GM13976 (cell line): ENCODE measurements at regions not wholly inside any gene's neighbourhood (a gene's known extent, or its start where the extent isn't known, plus 50 kb on each side); places are given as distances from the start of the nearest gene placed in this dataset.

ENCODE experiments used
- DNase-seq: peaks from one replicate; pipeline ENCODE4 v3.0.0; 2012; ENCODE audit warnings: low spot score
- in situ Hi-C: fragments of 300-500 bp; cut with MboI; formaldehyde crosslinking; loops from one replicate; pipeline ENCODE4 v1.12.0; 2022; ENCODE audit warnings: low sequenced_read_pairs, mixed read lengths, inconsistent platforms; ENCODE audit not compliant: unreplicated experiment
- TF ChIP-seq, protein P1 (sequence below): IDR thresholded peaks from 2 replicates; pipeline ENCODE4 v1.5.1; 2012; ENCODE audit warnings: borderline replicate concordance, mild to moderate bottlenecking; ENCODE audit not compliant: insufficient read depth; ENCODE audit errors: extremely low read depth, missing control alignments, control extremely low read depth

DNA sequence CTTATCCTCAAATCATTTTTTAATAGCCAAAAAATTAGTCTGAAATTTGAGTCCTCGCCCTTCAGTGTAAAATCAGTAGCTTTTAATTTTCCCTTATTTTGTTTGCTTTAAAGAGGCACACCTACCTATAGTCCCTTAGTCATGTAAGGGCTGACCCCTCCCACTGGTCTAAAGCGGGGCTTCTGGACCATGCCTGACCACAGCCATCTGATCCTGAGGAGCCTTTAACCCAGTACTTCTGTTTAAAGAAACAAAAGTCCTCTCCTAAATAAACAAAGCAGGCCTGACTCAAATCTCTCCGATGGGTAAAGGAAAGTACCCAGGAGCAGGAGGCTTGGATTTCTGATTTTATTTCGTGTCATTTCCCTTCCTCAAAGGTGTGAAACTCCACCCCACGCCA, 92.0 kb upstream of the CCL2 start:
- DNase-seq: no peak
- in situ Hi-C loops: no loop called here

DNA sequence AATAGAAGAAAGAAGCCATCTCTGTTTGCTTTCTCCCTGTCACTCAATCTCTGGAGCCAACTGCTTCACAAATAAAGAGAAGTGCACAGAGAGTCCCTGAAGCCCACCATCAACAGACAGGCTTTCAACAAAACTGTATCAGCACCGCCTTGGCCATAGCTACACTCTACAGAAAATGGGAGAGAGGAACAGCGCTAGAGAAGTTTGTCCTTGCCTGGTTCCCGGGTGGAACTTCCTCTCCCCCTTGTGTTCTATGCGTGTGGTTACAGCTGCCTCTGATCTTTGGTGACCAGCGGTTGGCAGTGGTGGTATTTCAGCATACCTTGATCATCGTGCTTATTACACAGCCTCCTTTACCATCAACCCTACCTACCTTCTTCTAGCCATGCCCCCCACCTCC, 91.4 kb upstream of the CCL2 start:
- no peak for DNase-seq
- in situ Hi-C loops: no loop called here
- TF ChIP-seq, protein P1, sequence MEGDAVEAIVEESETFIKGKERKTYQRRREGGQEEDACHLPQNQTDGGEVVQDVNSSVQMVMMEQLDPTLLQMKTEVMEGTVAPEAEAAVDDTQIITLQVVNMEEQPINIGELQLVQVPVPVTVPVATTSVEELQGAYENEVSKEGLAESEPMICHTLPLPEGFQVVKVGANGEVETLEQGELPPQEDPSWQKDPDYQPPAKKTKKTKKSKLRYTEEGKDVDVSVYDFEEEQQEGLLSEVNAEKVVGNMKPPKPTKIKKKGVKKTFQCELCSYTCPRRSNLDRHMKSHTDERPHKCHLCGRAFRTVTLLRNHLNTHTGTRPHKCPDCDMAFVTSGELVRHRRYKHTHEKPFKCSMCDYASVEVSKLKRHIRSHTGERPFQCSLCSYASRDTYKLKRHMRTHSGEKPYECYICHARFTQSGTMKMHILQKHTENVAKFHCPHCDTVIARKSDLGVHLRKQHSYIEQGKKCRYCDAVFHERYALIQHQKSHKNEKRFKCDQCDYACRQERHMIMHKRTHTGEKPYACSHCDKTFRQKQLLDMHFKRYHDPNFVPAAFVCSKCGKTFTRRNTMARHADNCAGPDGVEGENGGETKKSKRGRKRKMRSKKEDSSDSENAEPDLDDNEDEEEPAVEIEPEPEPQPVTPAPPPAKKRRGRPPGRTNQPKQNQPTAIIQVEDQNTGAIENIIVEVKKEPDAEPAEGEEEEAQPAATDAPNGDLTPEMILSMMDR: no peak

More for the DNA sequence above, 92.0 kb upstream of the CCL2 start:
- TF ChIP-seq, protein P1: no peak

DNA sequence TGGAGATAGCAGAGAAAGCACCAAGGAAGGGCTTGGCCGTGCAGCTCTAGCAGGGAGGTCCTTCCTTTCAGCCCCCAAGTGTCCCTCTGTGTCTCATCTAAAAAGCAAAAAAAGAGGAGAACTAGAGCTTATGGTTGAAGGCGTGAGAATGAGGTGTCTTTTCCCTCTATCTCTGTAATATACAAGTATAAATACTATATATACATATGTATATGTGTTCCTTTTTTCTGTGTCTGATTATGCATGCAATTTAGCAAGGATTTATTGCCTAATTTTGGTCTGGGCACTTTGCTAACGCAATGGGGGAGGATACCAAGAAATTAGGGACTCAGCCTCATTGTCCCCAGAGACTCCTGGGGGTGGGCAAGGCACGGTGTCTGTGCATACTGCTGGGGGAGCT, 90.2 kb upstream of the CCL2 start:
- in situ Hi-C loops: no loop called here
- TF ChIP-seq, protein P1: no peak
- no peak for DNase-seq

DNA sequence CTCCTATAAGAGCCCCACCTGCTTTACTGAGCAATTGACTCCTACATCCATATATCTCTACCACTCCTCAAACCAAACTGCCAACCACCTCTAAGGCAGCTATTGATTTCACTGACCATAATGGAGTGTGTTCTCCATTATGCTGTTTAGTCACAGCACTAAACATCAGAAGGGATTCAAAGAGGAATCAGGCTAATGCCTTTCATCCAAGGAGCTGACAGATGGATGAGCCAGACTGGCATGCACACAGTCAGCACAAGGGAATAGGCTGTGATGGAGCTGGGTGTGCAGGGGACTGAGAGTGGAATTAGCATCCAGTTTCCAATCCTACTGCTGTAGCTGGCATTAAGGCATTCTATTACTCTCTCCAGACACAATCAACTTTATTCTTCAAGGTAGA, 88.7 kb upstream of the CCL2 start:
- in situ Hi-C loops: no loop called here
- DNase-seq: no peak
- TF ChIP-seq, protein P1: no peak

DNA sequence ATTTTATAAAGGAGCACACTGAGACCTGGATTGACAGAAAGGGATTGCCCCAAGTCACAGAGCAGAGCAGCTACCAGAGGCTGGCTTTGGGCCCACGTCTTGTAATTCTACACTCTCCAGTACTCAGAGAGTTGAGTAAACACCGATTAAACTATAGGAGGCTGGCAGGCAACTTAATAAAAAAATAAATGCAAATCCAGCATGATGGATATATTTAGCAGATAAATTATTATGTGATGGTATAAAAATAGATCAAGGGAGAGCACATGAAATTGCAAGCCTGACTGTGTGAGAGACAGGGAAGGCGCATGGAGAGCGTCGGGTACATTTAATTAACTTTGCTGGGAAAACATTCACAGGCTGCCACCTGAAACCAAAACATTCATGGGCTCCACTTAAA, 87.7 kb upstream of the CCL2 start:
- in situ Hi-C loops: no loop called here
- TF ChIP-seq, protein P1: no peak
- DNase-seq: no peak

DNA sequence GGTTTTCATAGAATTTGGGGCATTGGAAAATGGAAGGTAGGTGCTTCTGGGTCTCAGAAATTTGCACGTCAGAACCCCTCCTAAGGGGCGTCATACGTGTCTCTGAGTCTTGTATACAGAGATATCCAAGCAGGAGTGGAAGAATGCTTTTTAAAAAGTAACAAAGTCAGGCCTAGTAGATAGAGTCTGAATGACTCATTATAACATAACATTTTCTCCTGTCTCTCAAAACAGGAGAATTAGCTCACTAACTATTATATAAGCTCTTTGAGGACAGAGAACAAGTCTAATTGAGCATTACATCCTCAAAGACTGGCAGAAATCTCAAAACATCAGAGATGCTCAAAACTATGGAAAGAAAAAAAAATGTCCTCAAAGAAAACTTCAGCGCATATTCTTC, 86.1 kb upstream of the CCL2 start:
- in situ Hi-C loops: no loop called here
- DNase-seq: no peak
- TF ChIP-seq, protein P1: no peak

DNA sequence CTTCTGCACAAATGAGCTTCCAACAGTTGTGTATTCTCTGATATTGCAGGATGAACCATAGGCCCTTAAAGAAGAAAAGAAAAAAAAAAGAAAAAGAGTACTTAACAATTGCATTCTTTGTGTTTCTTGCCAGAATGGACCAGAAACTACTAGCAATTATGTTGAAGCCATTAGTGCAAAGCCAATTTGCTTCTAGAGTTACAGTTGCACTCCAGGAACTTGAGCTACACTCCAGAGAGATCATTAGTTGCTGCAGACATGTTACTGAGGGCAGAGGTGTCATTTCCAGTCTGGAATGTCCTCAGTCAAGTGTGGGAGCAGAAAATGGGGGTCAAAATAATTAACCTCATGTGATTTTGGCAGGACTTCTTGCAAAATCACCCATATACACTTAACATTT, 85.6 kb upstream of the CCL2 start:
- TF ChIP-seq, protein P1: no peak
- in situ Hi-C loops: no loop called here
- no peak for DNase-seq
